H1 (cell line): ENCODE measurements at regions not wholly inside any gene's neighbourhood (a gene's known extent, or its start where the extent isn't known, plus 50 kb on each side); places are given as distances from the start of the nearest gene placed in this dataset.

Source experiments
- CTCF ChIA-PET: fragments of 300-600 bp; sonication (Branson Sonifier 250); formaldehyde crosslinking; loops from one replicate; lab custom pipeline; 2021; ENCODE audit not compliant: partially characterized antibody; lab: Charles Lee
- POLR2A ChIA-PET: fragments of 300-600 bp; sonication (Branson Sonifier 250); formaldehyde crosslinking; loops from one replicate; lab custom pipeline; 2021; ENCODE audit warnings: inconsistent platforms; ENCODE audit not compliant: partially characterized antibody; lab: Charles Lee
- DNase-seq, 2 experiments: peaks; one replicate each; pipeline versions ENCODE4 v3.0.0 to v3.0.0-alpha.2; 2010 to 2022; ENCODE audit warnings: low spot score in 2 of 2, low read depth in 1 of 2, mixed read lengths in 1 of 2
- FAIRE-seq: peaks from 2 replicates; lab custom pipeline; 2011; peaks lifted over from hg19 to GRCh38; lab: Jason Lieb, UNC
- H2AFZ ChIP-seq: 2 replicates; pipeline ENCODE4 v1.8.1; 2012; ENCODE audit warnings: low read length, inconsistent platforms
- H2AK5ac ChIP-seq: 2 replicates; pipeline ENCODE4 v1.6.1; 2013; ENCODE audit warnings: low read depth, low read length
- H2BK120ac ChIP-seq: replicated peaks from 2 replicates; pipeline ENCODE3; 2013; ENCODE audit warnings: low read depth, low read length, inconsistent platforms
- H2BK12ac ChIP-seq: 2 replicates; pipeline ENCODE4 v1.6.1; 2013; ENCODE audit warnings: low read depth, low read length
- H2BK15ac ChIP-seq: 2 replicates; pipeline ENCODE4 v1.6.1; 2013; ENCODE audit warnings: low read length
- H2BK20ac ChIP-seq: 2 replicates; pipeline ENCODE4 v1.6.1; 2013; ENCODE audit warnings: low read length
- H2BK5ac ChIP-seq: 2 replicates; pipeline ENCODE4 v1.6.1; 2013; ENCODE audit warnings: low read depth, low read length
- H3K14ac ChIP-seq: 2 replicates; pipeline ENCODE4 v1.6.1; 2013; ENCODE audit warnings: inconsistent platforms; ENCODE audit not compliant: insufficient read length
- H3K18ac ChIP-seq: 2 replicates; pipeline ENCODE4 v1.6.1; 2013; ENCODE audit warnings: low read length; ENCODE audit errors: extremely low read depth
- H3K23ac ChIP-seq: 2 replicates; pipeline ENCODE4 v1.6.1; 2013; ENCODE audit warnings: inconsistent platforms; ENCODE audit not compliant: insufficient read length
- H3K23me2 ChIP-seq: 2 replicates; pipeline ENCODE4 v1.6.1; 2013; ENCODE audit warnings: low read depth, low read length
- H3K27ac ChIP-seq: 2 replicates; pipeline ENCODE4 v1.6.1; 2011; ENCODE audit warnings: low read depth, low read length, inconsistent platforms
- H3K27me3 ChIP-seq, 4 experiments: replicated peaks in 1 of 4; 1 replicate in 1 of 4; 2 replicates in 3 of 4; pipeline versions ENCODE4 v1.6.1 to v1.8.1; 2011 to 2013; ENCODE audit warnings: low read length in 3 of 4, mild to moderate bottlenecking in 3 of 4, inconsistent platforms in 2 of 4, mixed read lengths in 2 of 4, moderate library complexity in 1 of 4; ENCODE audit not compliant: control insufficient read depth in 3 of 4, insufficient read depth in 3 of 4; ENCODE audit errors: extremely low read depth in 1 of 4
- H3K36me3 ChIP-seq, 4 experiments: 2 replicates each; pipeline versions ENCODE4 v1.6.1 to v1.8.1; 2011 to 2013; ENCODE audit warnings: mild to moderate bottlenecking in 4 of 4, low read length in 3 of 4, moderate library complexity in 2 of 4, control low read depth in 1 of 4, inconsistent platforms in 1 of 4; ENCODE audit not compliant: insufficient read depth in 4 of 4, control insufficient read depth in 2 of 4
- H3K4ac ChIP-seq: replicated peaks from 2 replicates; pipeline ENCODE3; 2013; ENCODE audit warnings: low read length, low read depth, mixed read lengths, inconsistent platforms; ENCODE audit not compliant: insufficient read length
- H3K4me1 ChIP-seq, 4 experiments: replicated peaks in 1 of 4; 1 replicate in 1 of 4; 2 replicates in 3 of 4; pipeline versions ENCODE4 v1.6.1 to v1.8.1; 2011 to 2013; ENCODE audit warnings: low read length in 3 of 4, inconsistent platforms in 2 of 4, mixed read lengths in 1 of 4; ENCODE audit not compliant: insufficient read depth in 4 of 4, control insufficient read depth in 3 of 4
- H3K4me2 ChIP-seq, 2 experiments: 2 replicates each; pipeline versions ENCODE4 v1.6.1 to v1.8.1; 2011 to 2013; ENCODE audit warnings: low read depth in 2 of 2, low read length in 2 of 2, control low read depth in 1 of 2, inconsistent platforms in 1 of 2, mild to moderate bottlenecking in 1 of 2; ENCODE audit not compliant: insufficient read depth in 1 of 2
- H3K4me3 ChIP-seq, 4 experiments: fragments of 200-600, 300-600 bp in 1 of 4; sonication (generic), shearing (Covaris generic), sonication (Bioruptor Twin) in 1 of 4; 2 replicates each; pipeline versions ENCODE4 v1.5.1 to v1.8.1; 2011 to 2016; ENCODE audit warnings: low read length in 4 of 4, low read depth in 3 of 4, control low read depth in 2 of 4, inconsistent platforms in 2 of 4, mild to moderate bottlenecking in 2 of 4, mixed read lengths in 1 of 4, moderate library complexity in 1 of 4; ENCODE audit not compliant: insufficient read depth in 2 of 4; ENCODE audit errors: extremely low read depth in 1 of 4
- H3K56ac ChIP-seq: replicated peaks from 2 replicates; pipeline ENCODE3; 2013; ENCODE audit warnings: low read depth, mild to moderate bottlenecking, mixed read lengths, low read length, inconsistent platforms; ENCODE audit not compliant: insufficient read length
- H3K79me1 ChIP-seq: 2 replicates; pipeline ENCODE4 v1.6.1; 2013; ENCODE audit warnings: low read depth, low read length, control low read depth
- H3K79me2 ChIP-seq, 2 experiments: 2 replicates each; pipeline versions ENCODE4 v1.6.1 to v1.8.1; 2012 to 2013; ENCODE audit warnings: low read length in 2 of 2, mild to moderate bottlenecking in 2 of 2, inconsistent platforms in 1 of 2; ENCODE audit not compliant: insufficient read depth in 2 of 2, control insufficient read depth in 1 of 2
- H3K9ac ChIP-seq, 4 experiments: replicated peaks in 1 of 4; 1 replicate in 1 of 4; 2 replicates in 3 of 4; pipeline versions ENCODE4 v1.6.1 to v1.8.1; 2011 to 2013; ENCODE audit warnings: low read depth in 3 of 4, low read length in 3 of 4, control low read depth in 2 of 4, mild to moderate bottlenecking in 2 of 4, moderate library complexity in 2 of 4, inconsistent platforms in 1 of 4; ENCODE audit errors: extremely low read depth in 1 of 4
- H3K9me3 ChIP-seq, 2 experiments: 2 replicates each; pipeline versions ENCODE4 v1.6.1 to v1.8.1; 2012 to 2013; ENCODE audit warnings: mild to moderate bottlenecking in 2 of 2, moderate library complexity in 2 of 2, control low read depth in 1 of 2, inconsistent platforms in 1 of 2, low read depth in 1 of 2, low read length in 1 of 2, mixed read lengths in 1 of 2; ENCODE audit not compliant: insufficient read depth in 2 of 2
- H4K20me1 ChIP-seq, 2 experiments: replicated peaks in 1 of 2; 2 replicates each; pipeline versions ENCODE3 to v1.8.1; 2011 to 2013; ENCODE audit warnings: inconsistent platforms in 2 of 2, low read length in 2 of 2, mild to moderate bottlenecking in 1 of 2; ENCODE audit not compliant: insufficient read depth in 2 of 2, control insufficient read depth in 1 of 2
- H4K5ac ChIP-seq: 2 replicates; pipeline ENCODE4 v1.6.1; 2013; ENCODE audit warnings: low read length, low read depth, mixed read lengths, inconsistent platforms; ENCODE audit not compliant: insufficient read length
- H4K8ac ChIP-seq: 2 replicates; pipeline ENCODE4 v1.8.0; 2013; ENCODE audit warnings: mild to moderate bottlenecking, moderate library complexity, low read length, inconsistent platforms; ENCODE audit not compliant: insufficient read depth; ENCODE audit errors: extremely low read depth
- H4K91ac ChIP-seq: replicated peaks from 2 replicates; pipeline ENCODE3; 2013; ENCODE audit warnings: low read length, mixed read lengths, inconsistent platforms; ENCODE audit not compliant: insufficient read length
- CBX8 ChIP-seq: fragments of 300-800, 300-1000 bp; sonication (generic); IDR thresholded peaks from 2 replicates; pipeline ENCODE4 v1.7.1; 2016; ENCODE audit warnings: low read depth, low read length, borderline replicate concordance
- CREB1 ChIP-seq: IDR thresholded peaks from 2 replicates; pipeline ENCODE4 v1.6.1; 2012; ENCODE audit warnings: inconsistent platforms
- CTBP2 ChIP-seq: IDR thresholded peaks from 2 replicates; pipeline ENCODE4 v1.7.0; 2011; ENCODE audit warnings: borderline replicate concordance, mild to moderate bottlenecking, moderate library complexity, mixed read lengths, low read length; ENCODE audit not compliant: insufficient read depth, insufficient read length
- HDAC2 ChIP-seq, 2 experiments: fragments of 300-600 bp in 1 of 2; sonication (generic) in 1 of 2; IDR thresholded peaks; 2 replicates each; pipeline ENCODE4 v1.6.1; 2011 to 2012; ENCODE audit warnings: low read depth in 2 of 2, low read length in 2 of 2, mild to moderate bottlenecking in 2 of 2, moderate library complexity in 2 of 2, borderline replicate concordance in 1 of 2, inconsistent platforms in 1 of 2
- MAFK ChIP-seq: IDR thresholded peaks from 2 replicates; pipeline ENCODE4 v1.6.1; 2012; ENCODE audit warnings: low read depth, mild to moderate bottlenecking, improper control_type of control experiment, low read length
- PHF8 ChIP-seq: fragments of 200-600 bp; sonication (generic); conservative IDR thresholded peaks from 2 replicates; pipeline ENCODE4 v1.7.1; 2012; ENCODE audit warnings: low read depth, mild to moderate bottlenecking, inconsistent platforms, low read length, moderate library complexity
- RXRA ChIP-seq: IDR thresholded peaks from 2 replicates; pipeline ENCODE4 v1.6.1; 2011; ENCODE audit warnings: low read depth, mild to moderate bottlenecking, low read length, moderate library complexity; ENCODE audit not compliant: insufficient read depth
- SIN3A ChIP-seq, 2 experiments: IDR thresholded peaks in 1 of 2; conservative IDR thresholded peaks in 1 of 2; 2 replicates each; pipeline ENCODE4 v1.6.1; 2011 to 2012; ENCODE audit warnings: low read length in 2 of 2, improper control_type of control experiment in 1 of 2, low read depth in 1 of 2, mild to moderate bottlenecking in 1 of 2
- SP2 ChIP-seq: IDR thresholded peaks from 2 replicates; pipeline ENCODE4 v1.6.1; 2012; ENCODE audit warnings: mild to moderate bottlenecking, low read length, inconsistent platforms
- WGBS, 2 experiments: shearing (Covaris generic) in 1 of 2; methylation state at CpG; one replicate each; pipeline versions ENCODE4 v1.1.6 to v1.1.7; 2013 to 2015; ENCODE audit warnings: low lambda C conversion rate in 2 of 2, mixed read lengths in 2 of 2, inconsistent platforms in 1 of 2, low coverage in 1 of 2, missing lambda C conversion rate in 1 of 2; ENCODE audit not compliant: insufficient replicate concordance in 2 of 2, insufficient coverage in 1 of 2, insufficient read length in 1 of 2; ENCODE audit errors: extremely low coverage in 1 of 2, missing lambda C conversion rate in 1 of 2; 5-methylcytosine and 5-hydroxymethylcytosine counted together

GRCh38 chr3:196144383-196145105 lies 62.7 kb upstream of the TFRC start:
- Histone ChIP-seq H3K4me3 (no peak overlapping the region), H3K23ac (no peak overlapping the region), H2AK5ac (no peak overlapping the region), H3K79me1 (no peaks in the 10 kb centered on the region), H3K18ac (peak overlapping the region; percentile 71; the same call in 1 of the 2 replicates), H3K36me3 (no peaks in the 10 kb centered on the region), H3K27ac (no peak overlapping the region), H3K9me3 (peaks cover 0 to 8% of the 10 kb centered on the region in 2 experiments; a peak in 2 of 4 replicates)
- TF ChIP-seq HDAC2 (IDR thresholded peaks at IDR 0.05; ENCODE audit: borderline replicate concordance in 1 of 2, low read depth in 2 of 2, low read length in 2 of 2) (no peak), RXRA (no peak), SIN3A (conservative IDR thresholded peaks at IDR 0.05 in 1 of 2, IDR thresholded peaks at IDR 0.05 in 1 of 2; ENCODE audit: low read depth in 1 of 2, low read length in 2 of 2) (no peak), CREB1 (no peak), CBX8 (no peak), PHF8 (no peak), MAFK (no peak), CTBP2 (no peak), SP2 (no peak)
- TF ChIP-seq, all 59 proteins: peak for 0
- Histone ChIP-seq H2AFZ (no peak overlapping the region), H2BK120ac (no peak overlapping the region), H3K79me2 (no peaks in the 10 kb centered on the region), H2BK20ac (peak overlapping the region; percentile 80; the same call in 1 of the 2 replicates), H3K56ac (no peak overlapping the region), H3K23me2 (no peaks in the 10 kb centered on the region), H4K20me1 (no peaks in the 10 kb centered on the region), H3K4ac (no peak overlapping the region), H3K4me2 (no peak overlapping the region), H2BK12ac (peak overlapping the region; percentile 68; the same call in 1 of the 2 replicates), H3K4me1 (peaks cover 0 to 12% (median 6%) of the 10 kb centered on the region in 4 experiments; a peak in 3 of 7 replicates), H3K14ac (no peak overlapping the region), H2BK5ac (no peak overlapping the region), H3K9ac (no peak overlapping the region), H4K91ac (peak overlapping the region; percentile 65), H4K8ac (no peak overlapping the region), H4K5ac (no peak overlapping the region), H3K27me3 (no peaks in the 10 kb centered on the region), H2BK15ac (no peak overlapping the region)
- DNase-seq (no peak), FAIRE-seq (no peak)
- POLR2A ChIA-PET, result no interaction called here
- CTCF ChIA-PET, result no interaction called here
- WGBS, 2 experiments, result 93% methylated on average over 16 of the region's 19 CpGs; no CpG with 5 or more reads in 1 of the 2 experiments
